CD4-positive, alpha-beta T cell treated with Interferon gamma for 1 hour (primary cell): ENCODE measurements at regions not wholly inside any gene's neighbourhood (a gene's known extent, or its start where the extent isn't known, plus 50 kb on each side); places are given as distances from the start of the nearest gene placed in this dataset.

Source experiments
- DNase-seq: peaks from one replicate; pipeline ENCODE4 v3.0.0-alpha.2; 2020

DNA sequence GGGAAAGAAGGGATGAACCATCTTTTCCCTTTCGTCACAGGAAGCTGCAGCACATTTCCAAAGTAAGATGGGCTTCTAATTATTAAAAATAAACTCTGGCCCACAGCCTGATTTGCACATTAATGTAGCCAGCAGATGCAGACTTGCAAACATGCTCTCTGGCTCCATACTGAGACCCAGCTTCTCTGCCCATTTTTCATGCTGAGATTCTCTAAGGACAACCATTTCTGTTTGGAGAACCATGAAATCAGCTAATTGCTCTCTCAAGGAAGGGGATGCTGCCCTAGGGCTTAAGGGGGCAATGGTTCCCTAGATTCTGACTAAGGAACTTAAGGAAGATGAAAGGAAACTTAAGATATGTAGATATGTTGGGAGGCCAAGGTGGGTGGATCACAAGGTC, 63.0 kb upstream of the CES5A start:
- DNase-seq, result no peak

DNA sequence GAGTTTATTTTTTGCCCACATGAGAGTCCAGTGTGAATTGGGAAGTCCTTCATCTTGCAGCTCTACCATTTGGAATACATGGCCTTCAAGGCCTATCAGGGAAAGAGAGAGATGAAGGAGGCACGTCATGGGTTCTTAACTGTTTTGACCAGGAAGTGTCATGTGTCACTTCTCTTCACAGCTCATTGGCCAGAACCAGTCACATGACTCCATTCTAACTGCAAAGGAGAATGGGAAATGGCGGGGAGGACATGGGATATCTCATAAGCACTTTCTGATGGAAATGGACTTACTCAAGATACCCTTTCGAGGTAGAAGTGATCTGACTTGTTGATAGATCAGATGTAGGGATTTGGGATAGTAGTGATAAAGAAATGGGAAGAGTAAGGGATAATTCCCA, 57.9 kb upstream of the CES5A start:
- no peak for DNase-seq

DNA sequence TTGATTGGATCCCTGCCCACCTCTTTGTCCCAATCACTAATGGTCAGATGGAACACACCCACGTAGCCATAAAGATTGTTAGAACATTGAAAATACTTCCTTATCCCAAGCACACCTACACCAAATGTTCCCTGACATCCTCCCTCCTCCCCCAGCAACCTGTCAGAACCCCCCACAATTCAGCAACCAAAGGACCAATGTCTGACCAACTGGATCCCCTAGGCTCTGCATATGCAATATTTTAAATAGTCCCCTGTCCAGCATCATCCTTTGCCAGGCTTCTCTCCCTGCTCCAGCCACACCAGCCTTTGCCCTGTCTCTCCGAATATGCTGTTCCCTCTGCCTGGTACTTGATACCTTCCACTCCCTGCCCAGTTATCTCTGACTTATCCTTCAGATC, 54.9 kb upstream of the CES5A start:
- DNase-seq, result no peak

DNA sequence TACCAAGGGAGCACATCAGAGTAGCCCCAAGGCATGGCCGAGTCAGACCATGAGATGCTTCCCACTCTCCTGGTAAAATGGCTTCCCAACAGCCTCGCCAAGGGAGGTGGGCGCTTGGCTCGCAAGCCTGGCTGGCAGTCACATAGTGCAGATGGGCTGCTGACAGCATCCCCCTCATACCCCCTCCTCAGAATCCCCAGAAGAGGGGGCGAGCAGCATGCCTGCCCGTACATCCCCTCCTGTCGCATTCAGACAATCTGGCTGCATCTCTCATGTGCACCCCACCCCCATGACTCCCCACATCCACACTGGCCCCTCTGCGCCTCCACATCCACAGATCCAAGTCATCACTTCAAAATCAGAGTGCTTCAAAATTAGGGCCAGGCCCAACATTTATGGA, 54.0 kb upstream of the CES5A start:
- DNase-seq, result no peak

DNA sequence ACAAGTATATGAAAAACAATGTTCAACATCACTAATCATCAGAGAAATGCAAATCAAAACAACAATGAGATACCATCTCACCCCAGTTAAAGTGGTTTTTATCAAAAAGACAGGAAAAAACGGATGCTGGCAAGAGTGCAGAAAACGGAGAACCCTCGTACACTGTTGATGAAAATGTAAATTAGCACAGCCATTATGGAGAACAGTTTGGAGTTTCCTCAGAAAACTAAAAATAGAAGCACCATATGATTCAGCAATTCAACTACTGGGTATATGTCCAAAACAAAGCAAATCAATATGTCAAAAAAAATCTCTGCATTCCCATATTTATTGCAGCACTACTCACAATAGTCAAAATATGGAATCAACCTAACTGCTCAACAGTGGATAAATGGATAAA, 50.1 kb upstream of the CES5A start:
- no peak for DNase-seq
